Right lobe of liver (tissue), 4 donors: ENCODE measurements at regions not wholly inside any gene's neighbourhood (a gene's known extent, or its start where the extent isn't known, plus 50 kb on each side); places are given as distances from the start of the nearest gene placed in this dataset.

ENCODE experiments used
- POLR2A ChIP-seq: fragments of 450-650 bp; IDR thresholded peaks from one replicate; pipeline ENCODE4 v1.6.1; 2017; ENCODE audit warnings: antibody characterized with exemption, mild to moderate bottlenecking
- TF ChIP-seq, protein P1 (sequence below), 4 donors: fragments of 200-600 bp in 3 of 4; fragments of 450-650 bp in 1 of 4; IDR thresholded peaks; one replicate each; pipeline versions ENCODE4 v1.5.1 to v1.8.0; 2016 to 2022; ENCODE audit warnings: antibody characterized with exemption in 4 of 4, mild to moderate bottlenecking in 2 of 4
- donor health status: DM: no; HTN: no; CAD: no.
- donor health status: DM: no; HTN: no; CAD: no.
- donor health status: DM: no; HTN: yes; CAD: no.

DNA sequence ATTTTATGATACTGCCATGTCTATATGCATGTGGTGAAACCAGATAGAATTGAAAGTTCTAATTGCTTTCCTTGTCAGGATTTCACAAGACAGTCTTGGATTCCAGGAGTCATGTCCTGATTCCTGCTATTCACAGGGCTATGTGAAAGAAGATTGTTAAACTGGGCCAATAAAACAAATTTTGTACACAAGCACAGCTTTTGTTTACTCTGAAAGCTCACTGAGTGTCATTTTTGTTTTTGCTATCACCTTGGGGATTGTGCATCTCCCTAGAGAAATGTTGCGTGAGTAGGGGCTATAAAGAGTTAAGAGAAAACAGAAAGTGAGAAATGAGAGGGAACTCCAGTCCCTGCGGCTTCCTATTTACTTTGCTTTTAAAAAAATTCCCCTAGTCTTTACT, 627.5 kb downstream of the PKHD1 start:
- TF ChIP-seq, protein P1, sequence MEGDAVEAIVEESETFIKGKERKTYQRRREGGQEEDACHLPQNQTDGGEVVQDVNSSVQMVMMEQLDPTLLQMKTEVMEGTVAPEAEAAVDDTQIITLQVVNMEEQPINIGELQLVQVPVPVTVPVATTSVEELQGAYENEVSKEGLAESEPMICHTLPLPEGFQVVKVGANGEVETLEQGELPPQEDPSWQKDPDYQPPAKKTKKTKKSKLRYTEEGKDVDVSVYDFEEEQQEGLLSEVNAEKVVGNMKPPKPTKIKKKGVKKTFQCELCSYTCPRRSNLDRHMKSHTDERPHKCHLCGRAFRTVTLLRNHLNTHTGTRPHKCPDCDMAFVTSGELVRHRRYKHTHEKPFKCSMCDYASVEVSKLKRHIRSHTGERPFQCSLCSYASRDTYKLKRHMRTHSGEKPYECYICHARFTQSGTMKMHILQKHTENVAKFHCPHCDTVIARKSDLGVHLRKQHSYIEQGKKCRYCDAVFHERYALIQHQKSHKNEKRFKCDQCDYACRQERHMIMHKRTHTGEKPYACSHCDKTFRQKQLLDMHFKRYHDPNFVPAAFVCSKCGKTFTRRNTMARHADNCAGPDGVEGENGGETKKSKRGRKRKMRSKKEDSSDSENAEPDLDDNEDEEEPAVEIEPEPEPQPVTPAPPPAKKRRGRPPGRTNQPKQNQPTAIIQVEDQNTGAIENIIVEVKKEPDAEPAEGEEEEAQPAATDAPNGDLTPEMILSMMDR (IDR thresholded peaks at IDR 0.05), result no peak
- no peak for TF ChIP-seq POLR2A
